ENCODE measurements at regions not wholly inside any gene's neighbourhood (a gene's known extent, or its start where the extent isn't known, plus 50 kb on each side); places are given as distances from the start of the nearest gene placed in this dataset.

DNA sequence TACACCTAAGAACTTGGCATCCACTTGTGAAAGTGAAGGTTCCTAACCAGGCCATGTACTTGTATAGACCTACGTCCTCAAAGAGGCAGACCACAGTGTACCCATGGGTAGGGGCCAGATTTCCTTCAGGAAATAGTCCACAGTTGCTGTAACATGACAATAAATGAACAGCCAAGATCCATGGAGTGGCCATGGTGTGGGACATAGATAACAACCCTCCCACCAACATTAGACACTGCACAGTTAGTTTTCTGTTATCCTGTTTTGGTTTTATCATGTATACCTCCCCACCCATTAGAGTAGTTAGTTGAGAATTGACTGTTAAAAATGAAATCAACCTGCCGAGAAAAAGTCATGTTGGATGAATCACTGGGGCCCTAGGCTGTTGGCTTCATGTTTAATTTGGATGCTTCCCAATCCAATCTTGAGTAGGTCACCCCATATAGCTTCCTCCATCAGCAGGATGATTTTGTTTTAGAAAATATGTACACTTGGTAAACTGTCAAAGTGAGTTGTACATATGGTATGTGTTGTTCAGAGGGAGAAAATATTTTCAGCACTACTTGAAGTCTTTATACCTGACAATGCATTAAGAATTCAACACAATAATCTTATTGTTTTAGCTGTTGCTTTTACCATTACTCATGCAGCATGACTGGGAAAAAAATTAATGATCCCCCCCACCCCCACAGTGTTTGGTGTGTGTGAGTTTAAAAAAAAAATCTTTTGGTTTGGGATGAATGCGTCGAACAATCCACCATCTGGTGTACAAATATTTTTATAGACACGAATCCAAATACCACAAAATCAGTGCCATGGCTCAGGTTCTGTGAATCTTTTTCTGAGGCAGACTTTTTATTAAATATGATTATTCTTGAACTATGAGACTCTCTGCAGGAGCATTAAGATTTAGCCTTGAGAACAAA, 88.3 kb upstream of the ARHGAP29 start:
- TF ChIP-seq EZH2 (IDR thresholded peaks at IDR 0.05) (no peak), POLR2AphosphoS5 (IDR thresholded peaks at IDR 0.05; ENCODE audit: borderline replicate concordance, low read depth, low read length) (no peak)

Measured in SK-N-MC (cell line).